Ascending aorta (tissue), 2 donors: ENCODE measurements at regions not wholly inside any gene's neighbourhood (a gene's known extent, or its start where the extent isn't known, plus 50 kb on each side); places are given as distances from the start of the nearest gene placed in this dataset.

Experiments
- DNase-seq, 2 donors: peaks; one replicate each; pipeline ENCODE4 v3.0.0-alpha.2; 2019; ENCODE audit warnings: low spot score in 2 of 2
- H3K27ac ChIP-seq, 2 donors: fragments of 200-600 bp; sonication (generic); one replicate each; pipeline ENCODE4 v1.5.1; 2016 to 2017; ENCODE audit warnings: mild to moderate bottlenecking in 1 of 2
- H3K27me3 ChIP-seq: fragments of 200-600 bp; sonication (generic); one replicate; pipeline ENCODE4 v1.5.1; 2017
- H3K36me3 ChIP-seq, 2 donors: fragments of 200-600 bp; sonication (generic); one replicate each; pipeline ENCODE4 v1.5.1; 2016
- H3K4me1 ChIP-seq, 2 donors: fragments of 200-600 bp; sonication (generic); one replicate each; pipeline ENCODE4 v1.5.1; 2016 to 2017; ENCODE audit warnings: mild to moderate bottlenecking in 1 of 2
- H3K4me3 ChIP-seq, 2 donors: fragments of 200-600 bp; sonication (generic); one replicate each; pipeline ENCODE4 v1.5.1; 2016 to 2017; ENCODE audit warnings: mild to moderate bottlenecking in 1 of 2
- H3K9me3 ChIP-seq, 2 donors: fragments of 200-600 bp; sonication (generic); one replicate each; pipeline ENCODE4 v1.5.1; 2016
- intact Hi-C: fragments of 100-400 bp; cut with DNase I; formaldehyde crosslinking; loops from one replicate; pipeline ENCODE4 v1.15.1; 2023
- TF ChIP-seq, protein P1 (sequence below), 3 experiments: fragments of 200-600 bp in 2 of 3; fragments of 450-650 bp in 1 of 3; sonication (generic) in 2 of 3; IDR thresholded peaks; one replicate each; pipeline ENCODE4 v1.5.1; 2016 to 2019; ENCODE audit warnings: antibody characterized with exemption in 3 of 3, mild to moderate bottlenecking in 1 of 3, moderate library complexity in 1 of 3

DNA sequence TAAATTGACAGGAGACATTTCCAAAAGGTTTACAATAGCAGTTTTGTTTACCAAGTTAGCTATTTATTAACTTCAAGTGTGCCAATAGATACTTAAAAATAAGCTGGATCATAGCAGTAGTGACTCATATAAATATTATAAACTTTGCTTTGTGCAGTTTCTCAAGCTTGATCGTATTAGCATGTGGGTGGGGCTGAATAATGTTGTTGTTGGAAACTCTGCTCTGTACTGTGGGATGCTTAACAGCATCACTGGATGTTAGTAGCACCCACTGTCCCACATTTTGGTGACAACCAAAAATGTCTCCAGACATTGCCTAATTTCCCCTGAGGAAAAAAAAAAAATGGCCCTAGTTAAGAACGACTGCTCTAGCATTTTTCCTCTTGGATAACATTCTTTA, 855.2 kb upstream of the ADGRL3 start:
- H3K4me1 ChIP-seq: no peaks in the 10 kb centered on the region
- no peaks in the 10 kb centered on the region for H3K27me3 ChIP-seq
- intact Hi-C loops: no loop called here
- no peaks in the 10 kb centered on the region for H3K36me3 ChIP-seq
- H3K4me3 ChIP-seq: no peak overlapping the region
- H3K9me3 ChIP-seq: no peaks in the 10 kb centered on the region
- no peak for DNase-seq
- TF ChIP-seq, protein P1, sequence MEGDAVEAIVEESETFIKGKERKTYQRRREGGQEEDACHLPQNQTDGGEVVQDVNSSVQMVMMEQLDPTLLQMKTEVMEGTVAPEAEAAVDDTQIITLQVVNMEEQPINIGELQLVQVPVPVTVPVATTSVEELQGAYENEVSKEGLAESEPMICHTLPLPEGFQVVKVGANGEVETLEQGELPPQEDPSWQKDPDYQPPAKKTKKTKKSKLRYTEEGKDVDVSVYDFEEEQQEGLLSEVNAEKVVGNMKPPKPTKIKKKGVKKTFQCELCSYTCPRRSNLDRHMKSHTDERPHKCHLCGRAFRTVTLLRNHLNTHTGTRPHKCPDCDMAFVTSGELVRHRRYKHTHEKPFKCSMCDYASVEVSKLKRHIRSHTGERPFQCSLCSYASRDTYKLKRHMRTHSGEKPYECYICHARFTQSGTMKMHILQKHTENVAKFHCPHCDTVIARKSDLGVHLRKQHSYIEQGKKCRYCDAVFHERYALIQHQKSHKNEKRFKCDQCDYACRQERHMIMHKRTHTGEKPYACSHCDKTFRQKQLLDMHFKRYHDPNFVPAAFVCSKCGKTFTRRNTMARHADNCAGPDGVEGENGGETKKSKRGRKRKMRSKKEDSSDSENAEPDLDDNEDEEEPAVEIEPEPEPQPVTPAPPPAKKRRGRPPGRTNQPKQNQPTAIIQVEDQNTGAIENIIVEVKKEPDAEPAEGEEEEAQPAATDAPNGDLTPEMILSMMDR (IDR thresholded peaks at IDR 0.05): no peak
- no peak overlapping the region for H3K27ac ChIP-seq

DNA sequence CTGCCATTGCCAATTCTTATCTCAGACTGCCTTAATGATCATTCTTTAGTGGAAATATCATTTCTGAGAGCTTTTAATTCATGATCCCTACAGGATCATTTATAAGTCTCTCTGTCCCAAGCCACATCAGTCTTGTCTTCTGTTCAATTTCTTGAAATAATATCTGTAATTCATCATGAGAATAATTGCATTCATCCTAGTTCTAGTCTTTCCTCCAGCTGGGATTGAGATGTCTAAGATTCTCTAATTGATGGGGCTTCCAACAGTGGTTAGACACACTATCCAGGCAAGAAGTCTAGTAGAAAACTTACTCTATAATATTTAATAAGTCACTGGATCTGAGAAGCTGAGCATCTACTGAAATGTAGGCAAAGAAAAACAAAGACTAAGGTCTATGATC, 854.7 kb upstream of the ADGRL3 start:
- H3K27me3 ChIP-seq: no peaks in the 10 kb centered on the region
- no peaks in the 10 kb centered on the region for H3K4me1 ChIP-seq
- no peak overlapping the region for H3K27ac ChIP-seq
- H3K9me3 ChIP-seq: no peaks in the 10 kb centered on the region
- TF ChIP-seq, protein P1 (IDR thresholded peaks at IDR 0.05): no peak
- intact Hi-C loops: no loop called here
- no peak for DNase-seq
- no peak overlapping the region for H3K4me3 ChIP-seq
- H3K36me3 ChIP-seq: no peaks in the 10 kb centered on the region

DNA sequence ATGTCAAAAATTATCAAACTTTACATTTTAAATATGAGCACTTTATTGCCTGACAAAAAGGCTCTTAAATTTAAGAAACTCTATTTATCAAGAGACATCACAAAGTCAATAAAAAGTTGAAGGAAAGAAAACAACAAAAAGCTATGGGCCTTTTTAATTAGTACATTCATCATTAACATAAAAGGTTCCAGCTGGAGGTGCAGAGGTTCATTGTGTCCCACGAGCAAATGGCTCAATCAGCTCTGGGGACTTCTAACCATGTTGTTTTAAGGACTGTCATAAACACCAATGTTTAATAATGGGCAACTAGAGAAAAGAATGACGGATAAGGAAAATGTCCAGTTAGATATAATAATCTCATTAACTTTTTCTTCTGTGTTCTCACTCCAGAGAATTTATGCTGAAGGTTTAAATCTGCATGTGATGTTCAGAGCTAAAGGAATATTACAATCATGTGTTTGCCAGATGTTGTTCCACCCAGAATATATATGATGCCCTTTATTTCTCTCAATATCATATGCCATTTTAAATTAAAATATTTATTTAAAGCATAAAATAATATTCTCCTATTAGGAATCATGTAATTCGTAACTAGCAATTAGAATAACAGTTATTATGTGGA, 840.3 kb upstream of the ADGRL3 start:
- H3K4me3 ChIP-seq: no peak overlapping the region
- TF ChIP-seq, protein P1 (IDR thresholded peaks at IDR 0.05): no peak
- H3K27me3 ChIP-seq: no peaks in the 10 kb centered on the region
- peaks cover 0 to 5% of the 10 kb centered on the region in 2 donors for H3K9me3 ChIP-seq
- H3K4me1 ChIP-seq: no peaks in the 10 kb centered on the region
- no peaks in the 10 kb centered on the region for H3K36me3 ChIP-seq
- H3K27ac ChIP-seq: no peak overlapping the region
- intact Hi-C loops: no loop called here
- DNase-seq: no peak

DNA sequence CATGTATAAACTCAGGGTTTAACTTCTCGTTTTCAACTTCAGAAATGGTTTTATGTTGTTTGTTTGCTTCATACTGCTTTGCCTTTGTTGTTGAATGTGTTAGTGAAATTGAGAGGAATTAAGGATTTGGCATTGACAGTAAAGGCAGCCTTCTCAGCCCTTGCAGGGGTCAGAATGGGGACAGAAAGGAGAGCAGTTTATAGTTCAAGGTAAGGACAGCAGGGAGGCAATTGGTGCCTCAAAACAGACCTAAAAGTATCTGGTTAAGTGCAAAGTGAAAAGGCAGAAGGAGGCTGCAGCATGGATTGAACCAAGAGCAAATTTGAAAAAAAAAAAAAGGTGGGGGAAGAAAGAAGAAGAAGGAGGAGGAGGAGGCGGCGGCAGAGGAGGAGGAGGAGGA, 835.0 kb upstream of the ADGRL3 start:
- TF ChIP-seq, protein P1 (IDR thresholded peaks at IDR 0.05): no peak
- Histone ChIP-seq H3K4me3 (no peak overlapping the region), H3K27ac (no peak overlapping the region), H3K27me3 (no peaks in the 10 kb centered on the region), H3K36me3 (no peaks in the 10 kb centered on the region), H3K9me3 (no peaks in the 10 kb centered on the region), H3K4me1 (no peaks in the 10 kb centered on the region)
- no peak for DNase-seq
- intact Hi-C loops: no loop called here

DNA sequence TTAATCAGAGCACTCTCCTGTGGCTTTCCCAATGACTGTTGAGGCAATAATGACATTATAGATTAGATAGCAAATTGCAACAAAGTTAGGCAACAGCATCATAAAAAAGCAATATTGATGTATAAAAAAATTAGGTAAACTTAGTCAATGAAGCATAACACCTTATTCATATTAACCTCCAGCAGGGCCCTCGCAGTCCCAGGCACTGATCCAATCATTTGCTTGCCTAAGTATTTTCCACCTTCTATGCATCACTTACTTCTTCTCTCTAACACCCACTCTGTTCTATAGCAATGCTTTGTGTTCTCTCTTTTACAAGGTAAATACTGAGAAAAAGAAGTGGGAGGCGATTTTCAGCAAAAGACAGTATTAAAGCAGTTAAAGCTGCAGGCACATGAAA, 833.5 kb upstream of the ADGRL3 start:
- H3K4me1 ChIP-seq: no peaks in the 10 kb centered on the region
- TF ChIP-seq, protein P1 (IDR thresholded peaks at IDR 0.05): no peak
- H3K36me3 ChIP-seq: no peaks in the 10 kb centered on the region
- DNase-seq: no peak
- no peak overlapping the region for H3K4me3 ChIP-seq
- intact Hi-C loops: no loop called here
- H3K9me3 ChIP-seq: no peaks in the 10 kb centered on the region
- no peaks in the 10 kb centered on the region for H3K27me3 ChIP-seq
- H3K27ac ChIP-seq: no peak overlapping the region

DNA sequence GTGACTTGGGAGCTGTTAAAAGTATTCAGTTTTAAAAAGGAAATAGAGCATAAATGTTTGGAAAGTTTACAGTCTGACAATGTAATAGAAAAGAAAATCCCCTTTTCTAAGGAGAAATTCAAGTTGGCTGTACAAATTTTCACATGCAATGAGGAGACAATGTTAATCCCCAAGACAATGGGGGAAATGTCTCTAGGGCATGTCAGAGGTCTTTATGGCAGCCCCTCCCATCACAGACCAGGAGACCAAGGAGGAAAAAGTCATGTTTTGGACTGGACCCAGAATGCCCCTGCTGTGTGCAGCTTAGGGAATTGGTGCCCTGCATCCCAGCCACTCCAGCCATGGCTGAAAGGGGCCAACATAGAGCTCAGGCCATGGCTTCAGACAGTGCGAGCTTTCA, 831.1 kb upstream of the ADGRL3 start:
- H3K9me3 ChIP-seq: no peaks in the 10 kb centered on the region
- H3K4me1 ChIP-seq: no peaks in the 10 kb centered on the region
- no peaks in the 10 kb centered on the region for H3K36me3 ChIP-seq
- intact Hi-C loops: no loop called here
- H3K4me3 ChIP-seq: no peak overlapping the region
- H3K27me3 ChIP-seq: no peaks in the 10 kb centered on the region
- TF ChIP-seq, protein P1 (IDR thresholded peaks at IDR 0.05): no peak
- no peak for DNase-seq
- H3K27ac ChIP-seq: no peak overlapping the region
